ENCODE measurements at regions not wholly inside any gene's neighbourhood (a gene's known extent, or its start where the extent isn't known, plus 50 kb on each side); places are given as distances from the start of the nearest gene placed in this dataset.

- no peak overlapping the region for H3K9ac ChIP-seq (ENCODE audit: low read length)
- no peak overlapping the region for H3K4me2 ChIP-seq (ENCODE audit: low read length)
- no peaks in the 10 kb centered on the region for H3K9me3 ChIP-seq (ENCODE audit: low read length)
- no peaks in the 10 kb centered on the region for H3F3A ChIP-seq (ENCODE audit: insufficient read depth, low read length, poor library complexity, severe bottlenecking)
- no peaks in the 10 kb centered on the region for H3K36me3 ChIP-seq (ENCODE audit: insufficient read depth, low read length)
- no peak overlapping the region for H3K27ac ChIP-seq (ENCODE audit: low read length)
- TF ChIP-seq EZH2 (IDR thresholded peaks at IDR 0.05; ENCODE audit: borderline replicate concordance, insufficient read depth, low read length, poor library complexity, severe bottlenecking) = no peak
- peaks cover 8% of the 10 kb centered on the region for H3K27me3 ChIP-seq (ENCODE audit: insufficient read depth, low read depth, low read length)
- no peak overlapping the region for H2AFZ ChIP-seq (ENCODE audit: low read depth, low read length)
- H3K79me2 ChIP-seq (replicated peaks; ENCODE audit: insufficient read depth, low read length) = no peaks in the 10 kb centered on the region
- no peaks in the 10 kb centered on the region for H3K9me2 ChIP-seq (ENCODE audit: insufficient read depth, low read length)
- no peak overlapping the region for H3K4me3 ChIP-seq (ENCODE audit: low read length)
- H4K20me1 ChIP-seq (ENCODE audit: insufficient read depth) = no peaks in the 10 kb centered on the region
Measured at GRCh38 chr20:20835897-20836296, 123.5 kb upstream of the RALGAPA2 start.

- H3K9me2 ChIP-seq (ENCODE audit: insufficient read depth, low read length) = no peaks in the 10 kb centered on the region
- H3K9ac ChIP-seq (ENCODE audit: low read length) = no peak overlapping the region
- H3K9me3 ChIP-seq (ENCODE audit: low read length) = no peaks in the 10 kb centered on the region
- no peaks in the 10 kb centered on the region for H4K20me1 ChIP-seq (ENCODE audit: insufficient read depth)
- H3K4me2 ChIP-seq (ENCODE audit: low read length) = no peak overlapping the region
- H3K36me3 ChIP-seq (ENCODE audit: insufficient read depth, low read length) = no peaks in the 10 kb centered on the region
- H3K27ac ChIP-seq (ENCODE audit: low read length) = no peak overlapping the region
- no peaks in the 10 kb centered on the region for H3F3A ChIP-seq (ENCODE audit: insufficient read depth, low read length, poor library complexity, severe bottlenecking)
- no peaks in the 10 kb centered on the region for H3K79me2 ChIP-seq (replicated peaks; ENCODE audit: insufficient read depth, low read length)
- no peak overlapping the region for H3K4me3 ChIP-seq (ENCODE audit: low read length)
- no peak for TF ChIP-seq EZH2 (IDR thresholded peaks at IDR 0.05; ENCODE audit: borderline replicate concordance, insufficient read depth, low read length, poor library complexity, severe bottlenecking)
- TF ChIP-seq TAF1 (IDR thresholded peaks at IDR 0.05; ENCODE audit: low read depth) = no peak
- TF ChIP-seq SMC3 (conservative IDR thresholded peaks at IDR 0.05; ENCODE audit: poor library complexity) = no peak
- TF ChIP-seq EP300 (conservative IDR thresholded peaks at IDR 0.05; ENCODE audit: poor library complexity, severe bottlenecking) = no peak
- no peak for TF ChIP-seq MXI1 (conservative IDR thresholded peaks at IDR 0.05; ENCODE audit: poor library complexity, severe bottlenecking)
- no peak for TF ChIP-seq REST (IDR thresholded peaks at IDR 0.05; ENCODE audit: borderline replicate concordance)
- TF ChIP-seq RAD21 (conservative IDR thresholded peaks at IDR 0.05) = no peak
- TF ChIP-seq POLR2AphosphoS5 (IDR thresholded peaks at IDR 0.05) = no peak
- TF ChIP-seq CTCF (IDR thresholded peaks at IDR 0.05; ENCODE audit: poor library complexity, severe bottlenecking) = no peak
- H3K27me3 ChIP-seq (ENCODE audit: insufficient read depth, low read depth, low read length) = peaks cover 5% of the 10 kb centered on the region
- H2AFZ ChIP-seq (ENCODE audit: low read depth, low read length) = no peak overlapping the region
Measured at GRCh38 chr20:20834008-20834407, 121.6 kb upstream of the RALGAPA2 start.

- no peak overlapping the region for H3K4me2 ChIP-seq (ENCODE audit: low read length)
Measured at GRCh38 chr20:20832715-20833114, 120.3 kb upstream of the RALGAPA2 start.

More at GRCh38 chr20:20832715-20833114, 120.3 kb upstream of the RALGAPA2 start:
- Histone ChIP-seq H3K27ac (ENCODE audit: low read length) (no peak overlapping the region), H3K36me3 (ENCODE audit: insufficient read depth, low read length) (no peaks in the 10 kb centered on the region), H4K20me1 (ENCODE audit: insufficient read depth) (no peaks in the 10 kb centered on the region), H2AFZ (ENCODE audit: low read depth, low read length) (no peak overlapping the region), H3K4me3 (ENCODE audit: low read length) (no peak overlapping the region), H3K9ac (ENCODE audit: low read length) (no peak overlapping the region), H3K79me2 (replicated peaks; ENCODE audit: insufficient read depth, low read length) (no peaks in the 10 kb centered on the region), H3K9me3 (ENCODE audit: low read length) (no peaks in the 10 kb centered on the region), H3K27me3 (ENCODE audit: insufficient read depth, low read depth, low read length) (peaks cover 2% of the 10 kb centered on the region), H3F3A (ENCODE audit: insufficient read depth, low read length, poor library complexity, severe bottlenecking) (no peaks in the 10 kb centered on the region), H3K9me2 (ENCODE audit: insufficient read depth, low read length) (no peaks in the 10 kb centered on the region)
- TF ChIP-seq TAF1 (IDR thresholded peaks at IDR 0.05; ENCODE audit: low read depth) = no peak
- TF ChIP-seq EZH2 (IDR thresholded peaks at IDR 0.05; ENCODE audit: borderline replicate concordance, insufficient read depth, low read length, poor library complexity, severe bottlenecking) = no peak
- no peak for TF ChIP-seq RAD21 (conservative IDR thresholded peaks at IDR 0.05)
- TF ChIP-seq CTCF (IDR thresholded peaks at IDR 0.05; ENCODE audit: poor library complexity, severe bottlenecking) = no peak
- TF ChIP-seq EP300 (conservative IDR thresholded peaks at IDR 0.05; ENCODE audit: poor library complexity, severe bottlenecking) = no peak
- no peak for TF ChIP-seq POLR2AphosphoS5 (IDR thresholded peaks at IDR 0.05)
- no peak for TF ChIP-seq REST (IDR thresholded peaks at IDR 0.05; ENCODE audit: borderline replicate concordance)
- no peak for TF ChIP-seq MXI1 (conservative IDR thresholded peaks at IDR 0.05; ENCODE audit: poor library complexity, severe bottlenecking)
- no peak for TF ChIP-seq SMC3 (conservative IDR thresholded peaks at IDR 0.05; ENCODE audit: poor library complexity)
